ENCODE measurements at regions not wholly inside any gene's neighbourhood (a gene's known extent, or its start where the extent isn't known, plus 50 kb on each side); places are given as distances from the start of the nearest gene placed in this dataset.
"Not testable (repeated sequence)": the region's sequence is repeated elsewhere in the genome, so short reads cannot be mapped to it uniquely, and the experiment has no call there.

- DNase-seq: no peak
These were observed 453.2 kb downstream of the QKI start for GRCh38 chr6:163867518-163868292.

- DNase-seq: no peak
These were observed 451.7 kb downstream of the QKI start for GRCh38 chr6:163866192-163866591.

DNA sequence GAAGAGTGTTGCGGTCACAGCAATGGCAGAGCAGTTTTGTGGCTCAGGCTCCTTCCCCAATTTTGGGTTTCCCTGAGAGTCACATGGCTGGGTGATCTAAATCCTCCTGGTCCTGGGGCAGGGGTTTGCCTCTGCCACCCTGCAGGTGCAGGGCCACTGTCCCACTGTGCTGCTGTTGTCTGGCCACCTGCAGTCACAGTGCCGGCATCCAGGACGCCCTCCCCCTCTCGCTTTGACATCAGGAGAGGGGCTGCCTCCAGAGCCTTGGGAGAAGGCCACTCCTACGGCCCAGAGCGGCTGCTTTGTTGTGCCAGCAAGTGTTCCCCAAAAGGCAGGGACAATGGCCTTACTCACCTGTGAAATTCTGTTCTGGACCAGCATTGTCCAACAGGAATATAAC lies 449.0 kb downstream of the QKI start:
- DNase-seq: no peak

DNA sequence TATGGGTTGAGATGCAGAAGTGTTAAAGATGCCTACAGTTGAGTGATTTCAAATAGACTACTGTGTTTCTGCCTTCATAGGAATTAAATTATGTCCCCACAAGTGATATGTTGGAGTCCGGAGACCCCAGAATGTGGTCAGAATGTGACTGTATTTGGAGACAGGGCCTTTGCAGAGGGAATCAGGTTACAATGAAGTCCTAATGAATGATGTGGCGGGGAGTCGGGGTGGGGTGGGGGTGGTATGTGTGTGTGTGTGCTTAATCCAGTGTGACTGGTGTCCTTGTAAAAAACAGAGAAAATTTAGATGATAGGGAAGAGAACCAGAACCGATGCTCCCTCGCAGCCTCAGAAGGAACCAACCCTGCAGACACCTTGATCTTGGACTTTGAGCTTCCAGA lies 448.2 kb downstream of the QKI start:
- DNase-seq: no peak

DNA sequence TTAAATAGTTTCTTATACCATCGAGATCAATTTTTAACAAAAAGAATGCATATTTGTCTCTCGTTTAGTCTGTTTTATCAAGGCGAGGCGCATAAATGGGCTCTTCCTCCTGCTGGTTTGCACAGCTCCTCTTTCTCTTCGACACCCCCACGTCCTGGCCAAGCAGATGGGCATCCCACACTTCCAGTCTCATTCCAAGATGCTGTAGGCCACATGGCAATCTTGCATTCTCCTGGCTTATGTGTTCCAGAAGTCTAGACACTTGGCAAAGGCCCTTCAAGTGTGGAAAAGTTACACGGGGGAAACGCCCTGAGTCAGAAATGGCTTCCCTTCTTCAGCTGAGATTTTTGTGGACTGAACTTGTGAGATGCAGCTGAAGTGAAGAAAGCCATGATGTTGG lies 447.1 kb downstream of the QKI start:
- no peak for DNase-seq

- DNase-seq: no peak
These were observed 446.0 kb downstream of the QKI start for GRCh38 chr6:163860287-163861081.

DNA sequence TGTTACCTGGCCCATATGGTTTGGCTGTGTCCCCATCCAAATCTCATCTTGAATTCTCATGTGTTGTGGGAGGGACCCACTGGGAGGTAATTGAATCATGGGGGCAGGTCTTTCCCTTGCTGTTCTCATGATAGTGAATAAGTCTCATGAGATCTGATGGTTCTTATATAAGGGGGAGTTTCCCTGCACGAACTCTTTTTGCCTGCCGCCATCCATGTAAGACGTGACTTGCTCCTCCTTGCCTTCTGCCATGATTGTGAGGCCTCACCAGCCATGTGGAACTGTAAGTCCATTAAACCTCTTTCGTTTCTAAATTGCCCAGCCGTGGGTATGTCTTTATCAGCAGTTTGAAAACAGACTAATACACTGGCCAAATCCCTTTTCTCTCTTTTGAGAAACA lies 444.4 kb downstream of the QKI start:
- not testable (repeated sequence) for DNase-seq

DNA sequence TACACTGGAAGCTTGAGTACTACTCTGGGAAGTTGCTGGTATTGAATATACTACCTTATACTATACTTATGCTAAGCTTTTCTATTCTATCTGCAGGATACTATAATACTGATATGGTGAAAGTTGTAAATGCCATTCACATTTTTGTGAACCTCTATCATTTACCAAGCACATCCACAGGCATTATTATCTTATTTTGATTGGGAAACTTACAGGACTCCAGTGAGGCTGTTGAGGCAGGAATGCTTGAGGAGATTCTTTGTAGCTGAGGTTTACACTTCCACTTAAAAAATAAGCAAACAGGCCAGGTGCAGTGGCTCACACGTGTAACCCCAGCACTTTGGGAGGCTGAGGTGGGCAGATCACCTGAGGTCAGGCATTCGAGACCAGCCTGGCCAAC lies 442.9 kb downstream of the QKI start:
- no peak for DNase-seq

GRCh38 chr6:163850874-163851273 lies 436.4 kb downstream of the QKI start:
- no peak for DNase-seq

DNA sequence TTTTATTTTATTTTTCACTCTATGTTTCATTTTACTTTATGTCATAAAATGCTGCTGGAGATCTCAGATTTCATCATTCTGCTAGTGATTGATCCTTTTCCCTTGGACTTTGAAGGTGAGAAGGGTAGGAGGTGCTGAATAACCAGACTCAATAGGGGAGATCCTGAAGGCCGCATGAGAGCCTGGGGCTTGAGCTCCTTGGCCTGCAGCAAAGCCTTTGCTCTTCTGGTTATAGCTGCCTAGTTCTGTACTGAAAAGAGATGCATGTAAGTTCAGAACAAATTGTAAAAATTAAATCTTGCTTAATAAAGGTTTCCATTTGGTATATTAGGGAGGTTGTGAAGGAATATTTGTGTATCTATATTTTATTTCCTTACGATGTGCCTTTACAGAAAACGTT lies 430.2 kb downstream of the QKI start:
- DNase-seq: no peak

DNA sequence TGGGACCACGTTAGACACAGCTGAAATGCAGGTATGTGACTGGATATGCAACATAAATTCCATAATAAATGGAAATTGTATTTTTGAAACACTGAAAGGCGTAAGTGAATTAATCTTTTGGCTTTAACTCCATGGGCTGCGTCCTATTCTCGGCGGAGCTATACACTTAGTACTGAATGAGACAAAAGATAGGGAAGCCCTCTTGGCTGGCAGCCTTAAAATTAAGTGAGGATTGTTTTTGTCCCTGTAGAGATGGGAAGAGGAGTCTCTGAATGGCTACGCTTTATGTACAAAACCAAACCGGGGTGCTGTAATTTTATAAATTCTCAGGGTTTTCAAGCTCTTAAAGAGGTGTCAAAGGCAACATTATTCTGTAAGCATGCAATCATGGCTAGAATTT lies 429.8 kb downstream of the QKI start:
- DNase-seq: no peak

DNA sequence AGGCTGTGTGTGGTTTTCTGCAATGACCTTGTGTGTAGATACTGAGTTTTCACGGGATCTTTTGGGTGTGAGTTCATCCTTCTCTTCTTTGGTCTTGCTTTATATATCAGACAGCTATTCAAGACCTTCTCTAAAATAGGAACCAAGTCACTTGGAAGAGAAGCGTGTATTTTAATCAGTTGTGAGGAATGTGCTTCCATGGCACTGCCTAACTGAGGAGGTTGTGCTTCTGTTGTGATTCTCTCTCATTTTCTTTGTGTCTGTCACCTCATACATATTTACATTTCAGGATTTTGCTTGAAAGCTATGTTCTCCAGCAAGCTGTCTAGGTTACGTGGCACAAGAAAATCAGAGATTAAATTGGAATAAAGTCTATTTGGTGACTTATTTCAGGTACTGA lies 428.7 kb downstream of the QKI start:
- no peak for DNase-seq

DNA sequence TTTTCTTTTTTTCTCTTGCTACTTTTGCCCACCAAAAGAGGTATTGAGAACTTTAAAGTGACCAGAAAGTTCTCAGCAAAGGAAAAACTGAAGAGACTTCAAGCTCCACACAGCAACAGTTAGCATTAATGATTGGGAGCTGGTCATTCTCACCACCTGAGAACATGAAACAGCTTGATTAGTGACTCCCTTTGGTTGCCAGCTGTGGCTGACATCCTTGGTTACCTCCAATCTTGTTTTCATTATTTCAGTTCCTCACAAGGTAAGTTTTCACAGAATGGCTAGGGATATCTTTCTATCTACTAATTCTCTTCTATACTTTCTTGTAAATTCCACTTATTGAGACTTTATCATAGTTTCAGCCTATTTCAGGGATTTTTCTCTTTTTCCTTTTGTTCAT lies 427.9 kb downstream of the QKI start:
- no peak for DNase-seq

- no peak for DNase-seq
These were observed 427.2 kb downstream of the QKI start for GRCh38 chr6:163841733-163842132.

DNA sequence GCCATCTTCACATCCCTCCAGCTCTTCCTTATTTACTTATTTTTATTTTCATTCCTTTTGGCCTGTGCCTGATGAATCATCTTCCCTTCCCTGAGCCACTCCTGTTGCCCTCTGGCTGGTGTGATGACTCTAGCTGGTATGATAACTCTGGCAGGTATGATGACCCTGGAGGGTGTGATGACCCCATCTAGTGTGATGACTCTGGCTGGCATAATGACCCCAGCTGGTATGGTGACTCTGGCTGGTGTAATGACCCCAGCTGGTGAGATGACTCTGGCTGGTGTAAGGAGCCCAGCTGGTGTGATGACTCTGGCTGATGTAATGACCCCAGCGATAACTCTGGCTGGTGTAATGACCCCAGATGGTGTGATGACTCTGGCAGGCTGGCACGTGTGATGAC lies 426.8 kb downstream of the QKI start:
- no peak for DNase-seq

- DNase-seq: no peak
These were observed 426.4 kb downstream of the QKI start for GRCh38 chr6:163840880-163841279.

- DNase-seq: no peak
These were observed 424.8 kb downstream of the QKI start for GRCh38 chr6:163839296-163839695.

DNA sequence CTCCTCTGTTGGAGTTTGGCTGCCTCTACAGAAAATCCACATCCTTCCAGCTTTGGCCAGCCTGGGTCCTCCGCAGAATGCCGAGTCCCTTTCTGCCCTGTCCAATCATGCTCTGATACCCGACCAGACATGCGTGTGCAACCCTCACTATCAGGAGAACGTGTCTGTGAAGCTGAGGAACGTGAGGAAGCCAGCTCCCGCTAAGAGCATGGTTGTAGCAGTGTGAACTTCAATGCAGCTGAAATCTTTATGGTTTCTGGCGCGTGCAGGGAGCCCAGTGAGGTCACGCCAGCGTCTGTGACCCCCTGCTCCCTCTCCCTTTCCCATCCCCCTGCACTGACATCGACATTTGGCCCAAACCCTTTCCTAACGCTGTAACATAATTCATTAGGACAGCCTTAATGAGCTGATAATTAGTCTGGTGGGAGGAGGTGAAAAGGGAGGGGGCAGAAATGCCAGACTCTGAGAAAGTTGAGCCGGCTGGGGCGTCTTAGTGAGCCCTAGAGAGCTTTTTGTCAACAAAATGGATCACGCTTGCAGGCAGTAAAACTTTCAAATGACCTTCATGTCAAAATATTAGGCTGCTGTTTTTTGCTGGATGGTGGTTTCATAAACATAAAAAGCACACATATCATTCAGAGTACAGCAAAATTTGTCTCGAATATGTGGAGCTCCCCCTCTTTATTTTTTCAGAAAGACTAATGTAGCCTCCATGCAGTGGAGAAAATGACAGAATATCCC lies 423.3 kb downstream of the QKI start:
- peak; percentile 82 for DNase-seq

DNA sequence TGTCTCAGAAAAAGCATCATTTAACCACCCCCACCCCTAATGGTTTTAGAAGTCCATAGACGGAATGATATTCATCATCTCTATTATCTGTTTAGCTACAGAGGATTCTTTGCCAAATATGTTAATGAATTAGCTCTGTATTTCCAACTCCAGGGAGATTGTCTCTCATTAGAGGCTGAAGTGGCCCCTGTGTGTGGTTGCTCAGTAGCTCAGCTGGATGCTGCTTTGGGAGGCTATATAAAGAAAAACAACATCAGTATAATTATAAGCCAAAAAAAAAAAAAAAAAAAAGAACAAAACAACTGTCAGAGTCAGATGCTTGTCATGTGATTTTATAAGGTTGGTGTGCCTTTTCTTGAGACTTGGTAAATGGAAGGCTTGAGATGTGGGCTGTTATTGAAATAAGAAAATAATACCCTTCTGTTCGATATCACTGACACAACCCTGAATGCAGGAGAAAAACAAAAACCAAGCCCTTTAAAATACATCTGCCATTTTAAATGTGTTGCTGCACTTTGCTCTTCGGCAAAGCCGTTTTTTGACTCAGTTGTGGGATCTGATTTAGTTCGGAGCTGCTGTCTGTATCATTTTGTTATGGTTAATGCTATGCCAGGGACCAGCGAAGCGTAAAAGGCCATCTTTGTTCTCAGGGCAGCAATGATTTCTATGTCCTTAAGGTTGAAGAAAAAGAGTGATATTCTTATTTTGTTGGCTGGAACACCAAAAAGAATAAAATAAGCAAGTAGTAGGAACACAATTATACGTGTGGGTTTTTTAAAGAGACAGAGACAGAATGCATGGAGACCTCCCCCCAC lies 422.6 kb downstream of the QKI start:
- DNase-seq: no peak

DNA sequence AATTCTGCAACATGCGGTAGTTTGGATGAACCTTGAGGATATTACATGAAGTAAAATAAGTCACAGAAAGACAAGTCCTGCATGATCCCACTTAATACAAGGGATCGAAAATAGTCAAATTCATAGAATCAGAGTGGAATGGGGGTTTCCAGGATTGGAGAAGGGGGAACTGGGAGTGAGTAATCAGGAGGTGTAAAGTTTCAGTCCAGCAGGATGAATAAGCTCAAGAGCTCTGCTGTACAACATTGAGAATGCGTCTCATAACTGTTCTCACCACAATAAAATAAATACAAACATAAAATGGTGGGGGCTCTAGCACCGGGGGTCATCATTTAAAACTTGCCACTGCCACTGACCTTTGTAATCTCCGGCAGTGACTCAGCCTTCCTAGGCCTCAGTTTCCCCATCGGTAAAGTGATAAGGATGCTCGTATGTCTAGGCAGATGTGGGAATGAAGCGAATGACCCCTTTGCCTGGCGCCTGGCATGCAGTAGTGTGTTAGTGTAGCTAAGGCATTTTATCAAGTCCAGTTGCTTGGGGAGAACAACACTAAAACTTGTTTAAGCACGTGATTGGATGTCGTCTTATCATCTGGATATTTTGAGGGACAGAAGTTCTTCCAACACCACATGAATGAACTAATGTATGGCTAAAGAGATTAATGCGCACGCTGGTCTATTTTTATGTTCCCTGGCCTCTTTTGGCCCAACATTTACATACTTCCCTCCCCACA lies 421.1 kb downstream of the QKI start:
- no peak for DNase-seq

GRCh38 chr6:163834226-163834970 lies 419.9 kb downstream of the QKI start:
- DNase-seq: no peak
